ENCODE measurements at regions not wholly inside any gene's neighbourhood (a gene's known extent, or its start where the extent isn't known, plus 50 kb on each side); places are given as distances from the start of the nearest gene placed in this dataset.

- no peak for TF ChIP-seq CTCF (IDR thresholded peaks at IDR 0.05)
- TF ChIP-seq POLR2A (IDR thresholded peaks at IDR 0.05): no peak
Measured at GRCh38 chr2:19247186-19247585, 111.2 kb downstream of the OSR1 start.
